ENCODE measurements at regions not wholly inside any gene's neighbourhood (a gene's known extent, or its start where the extent isn't known, plus 50 kb on each side); places are given as distances from the start of the nearest gene placed in this dataset.

GRCh38 chr2:16072638-16073290 is 132.4 kb downstream of the MYCN start:
- TF ChIP-seq, protein P1, sequence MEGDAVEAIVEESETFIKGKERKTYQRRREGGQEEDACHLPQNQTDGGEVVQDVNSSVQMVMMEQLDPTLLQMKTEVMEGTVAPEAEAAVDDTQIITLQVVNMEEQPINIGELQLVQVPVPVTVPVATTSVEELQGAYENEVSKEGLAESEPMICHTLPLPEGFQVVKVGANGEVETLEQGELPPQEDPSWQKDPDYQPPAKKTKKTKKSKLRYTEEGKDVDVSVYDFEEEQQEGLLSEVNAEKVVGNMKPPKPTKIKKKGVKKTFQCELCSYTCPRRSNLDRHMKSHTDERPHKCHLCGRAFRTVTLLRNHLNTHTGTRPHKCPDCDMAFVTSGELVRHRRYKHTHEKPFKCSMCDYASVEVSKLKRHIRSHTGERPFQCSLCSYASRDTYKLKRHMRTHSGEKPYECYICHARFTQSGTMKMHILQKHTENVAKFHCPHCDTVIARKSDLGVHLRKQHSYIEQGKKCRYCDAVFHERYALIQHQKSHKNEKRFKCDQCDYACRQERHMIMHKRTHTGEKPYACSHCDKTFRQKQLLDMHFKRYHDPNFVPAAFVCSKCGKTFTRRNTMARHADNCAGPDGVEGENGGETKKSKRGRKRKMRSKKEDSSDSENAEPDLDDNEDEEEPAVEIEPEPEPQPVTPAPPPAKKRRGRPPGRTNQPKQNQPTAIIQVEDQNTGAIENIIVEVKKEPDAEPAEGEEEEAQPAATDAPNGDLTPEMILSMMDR (IDR thresholded peaks at IDR 0.05; ENCODE audit: low read depth, low read length): no peak
- H3K4me1 ChIP-seq: peaks cover 31% of the 10 kb centered on the region
- H3K9me3 ChIP-seq: peaks cover 50% of the 10 kb centered on the region
- no peaks in the 10 kb centered on the region for H3K27me3 ChIP-seq
- peak; percentile 99 for DNase-seq
- H3K4me3 ChIP-seq (ENCODE audit: low read depth, low read length): no peak overlapping the region
- no peaks in the 10 kb centered on the region for H3K36me3 ChIP-seq

- DNase-seq: peak; percentile 96
- TF ChIP-seq, protein P1 (IDR thresholded peaks at IDR 0.05; ENCODE audit: low read depth, low read length): no peak
- H3K36me3 ChIP-seq: no peaks in the 10 kb centered on the region
These were observed 131.7 kb downstream of the MYCN start for GRCh38 chr2:16071865-16072637.

GRCh38 chr2:16071039-16071864 is 130.9 kb downstream of the MYCN start:
- H3K4me3 ChIP-seq (ENCODE audit: low read depth, low read length): no peak overlapping the region
- H3K4me1 ChIP-seq: peaks cover 23% of the 10 kb centered on the region
- peak; percentile 98 for DNase-seq
- no peaks in the 10 kb centered on the region for H3K36me3 ChIP-seq
- TF ChIP-seq, protein P1 (IDR thresholded peaks at IDR 0.05; ENCODE audit: low read depth, low read length): no peak
- H3K27me3 ChIP-seq: no peaks in the 10 kb centered on the region
- H3K9me3 ChIP-seq: peaks cover 54% of the 10 kb centered on the region

More at GRCh38 chr2:16071865-16072637, 131.7 kb downstream of the MYCN start:
- peaks cover 23% of the 10 kb centered on the region for H3K4me1 ChIP-seq
- no peaks in the 10 kb centered on the region for H3K27me3 ChIP-seq
- H3K4me3 ChIP-seq (ENCODE audit: low read depth, low read length): no peak overlapping the region
- H3K9me3 ChIP-seq: peaks cover 55% of the 10 kb centered on the region

GRCh38 chr2:16070648-16070971 is 130.3 kb downstream of the MYCN start:
- H3K9me3 ChIP-seq: peaks cover 55% of the 10 kb centered on the region
- peak; percentile 100 for DNase-seq
- TF ChIP-seq, protein P1 (IDR thresholded peaks at IDR 0.05; ENCODE audit: low read depth, low read length): no peak
- peaks cover 23% of the 10 kb centered on the region for H3K4me1 ChIP-seq
- H3K36me3 ChIP-seq: no peaks in the 10 kb centered on the region
- no peaks in the 10 kb centered on the region for H3K27me3 ChIP-seq
- no peak overlapping the region for H3K4me3 ChIP-seq (ENCODE audit: low read depth, low read length)

- Histone ChIP-seq H3K9me3 (peaks cover 54% of the 10 kb centered on the region), H3K27me3 (no peaks in the 10 kb centered on the region), H3K4me3 (ENCODE audit: low read depth, low read length) (no peak overlapping the region), H3K4me1 (peaks cover 23% of the 10 kb centered on the region), H3K36me3 (no peaks in the 10 kb centered on the region)
- DNase-seq: peak; percentile 99
- TF ChIP-seq, protein P1 (IDR thresholded peaks at IDR 0.05; ENCODE audit: low read depth, low read length): no peak
These were observed 129.7 kb downstream of the MYCN start for GRCh38 chr2:16069933-16070647.
